DMS 273 treated with DMSO at 0.1 percent for 48 hours (cell line): ENCODE measurements at regions not wholly inside any gene's neighbourhood (a gene's known extent, or its start where the extent isn't known, plus 50 kb on each side); places are given as distances from the start of the nearest gene placed in this dataset.

ENCODE experiments used
- DNase-seq: peaks from one replicate; lab custom pipeline; 2025; lab: John Stamatoyannopoulos, UW

DNA sequence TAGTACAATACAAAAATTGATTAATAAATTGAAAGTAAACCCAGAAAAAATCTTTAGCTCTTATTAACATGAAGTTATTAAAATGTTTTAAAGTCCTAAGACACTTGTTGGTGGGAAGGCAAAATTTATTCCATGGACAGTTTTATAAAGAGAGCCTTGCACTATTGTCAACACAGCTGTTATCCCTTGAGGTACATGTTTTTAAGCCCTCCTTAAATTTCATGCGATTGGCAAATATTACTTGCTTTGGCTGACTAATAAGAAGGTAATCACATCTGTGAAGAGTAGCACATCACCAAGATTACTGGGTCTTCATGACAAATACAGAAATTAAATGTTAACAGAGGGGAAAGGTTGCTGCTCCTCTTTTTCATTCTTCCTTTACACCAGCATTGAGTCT is 611.1 kb downstream of the BRINP3 start:
- no peak for DNase-seq

DNA sequence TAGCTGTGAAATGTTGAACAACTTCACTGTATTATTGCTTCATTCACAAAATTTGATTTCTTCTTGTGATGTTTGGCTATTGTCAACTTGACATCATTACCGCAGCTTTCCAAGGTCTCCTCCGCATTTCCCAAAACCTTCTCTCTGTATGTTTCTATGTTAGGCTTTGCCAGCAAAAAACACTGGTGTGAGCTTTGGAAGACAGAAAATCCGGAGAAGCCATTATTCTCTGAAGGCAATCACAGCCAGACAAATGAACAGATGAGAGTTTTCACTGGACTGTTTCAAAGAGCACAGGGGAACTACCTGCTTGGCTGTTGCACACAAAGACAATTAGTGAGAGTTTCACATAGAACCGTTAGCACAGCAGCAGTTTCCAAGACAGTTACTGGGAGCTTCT is 609.6 kb downstream of the BRINP3 start:
- DNase-seq, result no peak

DNA sequence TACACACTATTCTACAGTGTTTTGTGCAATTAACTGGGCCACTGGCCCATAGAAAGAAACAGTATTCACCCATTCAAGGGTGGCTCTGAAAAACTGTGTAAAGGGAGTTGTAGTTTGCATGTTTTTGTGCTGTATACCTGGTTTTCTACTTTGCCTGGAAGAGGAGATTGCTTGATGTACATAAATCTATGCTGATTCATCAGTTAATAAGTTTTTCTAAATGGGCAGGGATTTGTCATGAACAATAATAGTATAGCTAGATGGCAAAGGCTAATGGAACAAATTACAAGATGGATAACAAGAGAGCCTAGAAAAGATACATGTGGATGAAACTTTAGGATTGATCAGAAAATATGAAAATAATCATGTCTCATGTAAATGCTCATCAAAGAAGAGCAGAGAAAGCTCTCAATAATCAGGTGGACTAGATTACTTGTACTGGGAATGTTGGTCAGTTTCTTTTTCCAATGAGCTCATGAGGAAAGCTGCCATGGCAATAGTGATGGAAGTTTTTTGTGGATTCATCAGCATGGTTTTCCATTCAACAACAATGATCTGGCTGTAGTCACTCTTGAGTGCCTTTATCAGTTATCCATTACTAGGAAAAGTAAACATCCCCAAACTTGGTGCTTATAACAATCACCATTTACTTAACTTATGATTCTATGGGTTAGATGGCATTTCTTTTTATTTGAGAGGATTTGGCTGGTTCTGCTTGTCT is 602.8 kb downstream of the BRINP3 start:
- DNase-seq, result no peak

DNA sequence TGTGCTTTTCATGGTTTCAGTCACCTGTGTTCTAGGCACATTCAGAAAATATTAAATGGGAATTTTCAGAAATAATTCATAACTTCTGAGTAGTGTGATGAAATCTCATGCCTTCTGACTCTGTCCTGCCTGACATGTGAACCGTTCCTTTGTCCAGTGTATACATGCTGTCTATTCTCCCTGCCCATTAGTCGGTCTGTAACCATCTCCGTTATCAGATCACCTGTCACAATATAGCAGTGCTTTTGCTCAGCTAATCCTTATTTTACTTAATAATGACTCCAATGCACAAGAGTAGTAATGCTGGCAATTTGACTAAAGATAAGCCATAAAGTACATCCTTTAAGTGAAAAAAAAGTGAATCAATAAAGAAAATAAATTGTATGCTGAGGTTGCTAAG is 597.5 kb downstream of the BRINP3 start:
- no peak for DNase-seq

DNA sequence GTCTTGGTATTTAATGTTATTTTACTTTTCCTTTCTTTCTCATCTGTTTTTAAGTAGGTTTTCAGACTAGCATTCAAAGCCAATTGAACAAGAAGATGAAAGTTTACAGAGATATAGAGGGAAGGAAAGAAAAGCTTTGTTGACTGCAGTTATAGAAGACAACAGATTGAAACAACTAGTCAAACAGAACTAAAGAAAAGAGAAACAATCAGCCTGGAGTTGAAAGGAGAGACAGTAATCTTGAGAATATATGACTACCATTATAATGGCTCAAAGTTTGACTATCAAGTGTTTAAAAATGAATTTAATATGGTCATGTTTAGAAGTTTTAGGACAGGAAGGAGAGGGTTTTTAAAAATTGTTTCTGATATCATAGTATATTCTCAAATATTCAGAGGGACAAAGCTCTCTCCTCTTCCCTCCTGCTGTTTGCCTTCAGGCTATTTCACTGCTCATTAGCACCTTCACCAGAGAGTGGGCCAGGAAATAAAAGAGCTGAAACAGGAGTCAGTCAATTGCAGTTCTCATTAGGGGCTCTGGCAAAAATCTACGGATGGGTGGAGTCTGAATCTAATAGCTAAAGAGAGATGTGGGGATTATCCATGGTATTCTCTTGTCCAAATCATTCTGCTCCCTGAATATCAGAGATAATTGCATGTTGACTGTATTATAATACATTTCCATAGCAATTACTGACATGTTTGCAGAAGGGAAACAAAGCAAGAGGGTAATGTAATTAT is 577.8 kb downstream of the BRINP3 start:
- DNase-seq, result no peak

DNA sequence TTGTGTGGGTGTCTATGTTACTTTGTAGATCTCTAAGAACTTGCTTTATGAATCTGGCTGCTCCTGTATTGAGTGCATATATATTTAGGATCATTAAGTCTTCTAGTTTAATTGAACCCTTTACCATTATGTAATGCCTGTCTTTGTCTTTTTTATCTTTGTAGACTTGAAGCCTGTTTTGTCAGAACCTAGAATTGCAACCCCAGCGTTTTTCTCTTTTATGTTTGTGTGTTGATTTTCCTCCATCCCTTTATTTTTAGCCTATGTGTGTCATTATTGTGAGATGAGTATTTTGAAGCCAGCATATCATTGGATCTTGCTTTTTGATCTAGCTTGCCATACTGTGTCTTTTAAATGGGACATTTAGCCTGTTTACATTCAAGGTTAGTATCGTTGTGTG is 573.2 kb downstream of the BRINP3 start:
- no peak for DNase-seq

DNA sequence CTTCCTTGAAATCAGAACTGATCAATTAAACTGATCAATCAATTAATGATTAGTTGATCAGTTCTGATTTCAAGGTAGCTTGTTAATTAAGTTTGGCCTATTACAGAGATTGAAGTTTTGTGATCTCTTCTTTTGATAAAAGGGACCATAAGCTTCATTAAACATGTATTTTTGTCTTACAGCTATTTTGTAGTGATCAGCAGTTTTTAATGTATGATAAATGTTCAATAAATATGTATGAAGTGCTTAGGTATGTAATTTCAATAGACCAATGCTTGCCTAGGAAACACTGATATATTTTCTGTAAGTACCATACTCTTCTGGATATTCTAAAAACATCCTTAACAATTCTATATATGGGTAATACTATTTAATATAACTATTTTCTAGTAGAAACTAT is 569.6 kb downstream of the BRINP3 start:
- no peak for DNase-seq

DNA sequence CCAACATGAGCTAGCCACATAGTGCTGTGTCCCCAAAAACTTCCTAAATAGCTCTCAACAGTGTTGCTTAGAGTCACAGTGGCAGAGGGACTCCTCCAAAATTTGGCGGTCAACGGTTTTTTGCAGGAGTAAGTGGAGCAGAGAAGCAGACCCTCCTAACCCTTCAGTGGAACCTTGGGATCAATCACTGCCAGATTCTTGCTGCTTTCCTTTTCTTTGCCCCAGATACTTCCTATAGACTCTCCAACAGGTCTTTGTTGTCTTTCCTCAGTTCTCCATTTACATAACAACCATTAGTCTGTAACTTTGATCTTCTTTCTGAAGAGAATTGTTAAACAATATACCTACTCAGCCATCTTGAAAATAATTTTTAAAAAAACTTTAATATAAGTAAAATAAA is 556.1 kb downstream of the BRINP3 start:
- DNase-seq, result no peak

DNA sequence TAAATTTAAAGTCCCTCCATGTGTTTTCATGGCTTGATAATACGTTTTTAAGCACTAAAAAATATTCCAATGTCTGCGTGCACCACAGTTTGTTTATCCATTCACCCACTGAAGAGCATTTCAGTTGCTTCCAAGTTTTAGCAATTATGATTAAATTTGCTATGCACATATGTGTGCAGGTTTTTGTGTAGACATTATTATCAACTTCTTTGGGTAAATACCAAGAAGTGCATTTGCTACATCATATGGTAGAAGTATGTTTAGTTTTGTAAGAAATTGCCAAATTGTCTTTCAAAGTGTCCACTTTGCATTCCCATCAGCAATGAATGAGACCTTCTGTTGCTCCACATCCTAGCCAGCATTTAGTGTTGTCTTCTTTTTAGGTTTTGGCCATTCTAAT is 550.0 kb downstream of the BRINP3 start:
- DNase-seq, result no peak

DNA sequence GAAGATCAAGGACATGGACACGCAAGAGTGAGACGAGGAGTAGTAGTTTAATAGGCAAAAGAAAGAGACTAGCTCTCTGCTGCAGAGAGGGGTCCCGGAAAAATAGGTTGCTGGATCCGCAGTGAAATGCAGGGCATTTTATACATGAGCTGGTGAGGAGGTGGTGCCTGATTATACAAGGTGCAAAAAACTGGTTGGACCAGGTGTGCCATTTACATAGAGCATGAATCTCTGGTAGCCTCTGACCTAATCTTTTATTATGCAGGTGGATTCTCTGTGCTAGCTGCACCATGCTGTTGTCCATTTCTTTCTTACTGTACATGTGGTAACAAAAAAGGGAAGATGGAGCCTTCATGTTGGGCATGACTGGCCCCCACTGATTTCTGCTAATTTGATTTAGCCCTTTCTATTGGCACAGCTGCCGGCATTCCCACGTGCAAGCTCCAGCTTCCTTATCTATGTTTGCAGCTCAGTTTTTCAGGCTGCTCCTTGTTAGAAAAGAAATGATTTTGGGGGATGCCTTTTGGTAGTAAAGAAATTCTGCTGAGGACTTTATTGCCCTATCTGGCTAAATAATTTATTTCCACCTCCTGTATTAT is 548.1 kb downstream of the BRINP3 start:
- no peak for DNase-seq

DNA sequence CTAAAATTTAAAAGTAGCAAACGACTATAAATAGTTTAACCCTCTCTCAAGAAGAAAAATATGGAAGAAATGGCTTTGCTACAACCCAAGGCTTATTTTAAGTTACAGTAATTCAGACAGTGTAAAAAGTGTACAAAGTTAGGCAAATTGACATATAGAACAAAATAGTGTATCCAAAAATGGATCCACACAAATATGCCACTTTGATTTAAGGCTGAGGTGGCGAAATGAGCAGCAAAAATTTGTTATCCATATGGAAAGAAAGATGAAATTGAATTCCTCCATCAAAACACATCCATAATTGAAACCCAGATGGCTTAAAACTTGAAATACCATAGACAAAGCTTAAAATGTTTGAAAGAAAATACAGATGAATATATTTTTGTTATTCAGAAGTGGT is 540.8 kb downstream of the BRINP3 start:
- no peak for DNase-seq

DNA sequence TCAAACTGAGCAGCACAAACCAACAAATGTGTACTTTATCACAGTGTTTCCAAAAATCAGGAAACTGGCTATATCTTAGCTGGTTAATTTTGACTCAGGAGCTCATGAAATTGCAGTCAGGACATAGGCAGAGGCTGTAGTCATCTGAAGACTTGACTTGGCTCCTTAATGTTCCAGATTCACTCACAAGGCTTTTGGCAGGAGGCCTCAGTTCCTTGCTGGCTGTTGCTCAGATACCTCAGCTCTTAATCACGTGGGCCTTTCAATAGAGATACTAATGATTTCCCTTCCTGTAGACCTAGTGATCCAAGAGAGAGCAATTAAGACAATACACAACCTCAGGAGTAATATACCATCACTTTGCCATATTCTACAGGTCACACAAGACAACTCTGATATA is 537.7 kb downstream of the BRINP3 start:
- no peak for DNase-seq

DNA sequence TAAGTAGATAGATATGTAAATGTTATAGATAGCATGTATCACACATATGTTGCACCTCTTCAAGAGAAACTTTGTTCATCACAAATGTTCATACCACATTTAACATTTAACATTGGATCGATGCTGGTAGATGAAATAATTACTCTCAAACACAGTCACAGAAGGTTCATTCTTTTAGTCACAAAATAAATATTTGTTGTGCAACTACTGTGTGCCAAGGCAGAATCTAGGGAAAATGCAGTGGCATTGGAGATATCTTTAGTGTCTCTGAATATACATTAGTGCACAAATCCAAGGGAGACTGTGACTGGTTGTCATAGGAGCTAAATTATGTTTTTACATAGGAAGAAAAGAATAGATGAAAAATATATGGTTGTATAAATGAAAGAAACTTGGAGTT is 535.7 kb downstream of the BRINP3 start:
- DNase-seq, result no peak

DNA sequence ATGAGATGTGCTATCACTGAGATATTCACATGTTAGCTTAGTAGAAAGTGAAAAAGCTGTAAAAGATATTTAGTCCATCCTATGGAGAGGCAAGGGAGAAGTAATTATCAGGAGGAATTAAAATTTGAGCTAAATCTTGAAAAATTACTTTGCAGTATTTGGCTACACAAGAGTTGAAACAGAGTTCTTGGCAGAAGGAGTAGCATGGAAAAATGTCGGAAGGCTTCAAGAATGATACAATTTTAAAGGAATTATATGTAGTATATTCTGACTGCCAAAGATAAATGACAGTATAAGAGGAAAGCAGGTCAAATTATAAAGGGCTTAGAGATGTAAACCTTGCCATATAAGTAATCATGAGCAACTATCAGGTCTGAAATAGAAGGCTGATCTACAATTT is 518.9 kb downstream of the BRINP3 start:
- no peak for DNase-seq

DNA sequence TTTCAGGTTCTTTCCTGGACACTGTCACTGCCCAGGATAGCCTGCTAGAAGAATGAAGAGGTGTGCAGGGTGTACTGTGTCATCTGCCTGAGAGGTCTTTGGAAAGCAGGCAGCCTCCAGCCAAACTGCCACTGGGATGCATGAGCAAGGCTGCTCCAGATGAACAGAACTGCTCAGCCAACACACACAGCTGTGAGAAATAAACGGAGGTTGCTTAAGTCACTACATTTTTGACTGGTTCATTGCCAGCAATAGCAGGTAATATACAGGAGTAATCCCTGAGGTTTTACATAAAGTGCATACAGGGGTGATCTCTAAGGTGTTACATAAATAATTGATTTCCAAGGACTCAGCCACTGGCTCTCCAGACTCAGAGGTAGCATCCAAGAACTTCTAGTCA is 516.9 kb downstream of the BRINP3 start:
- DNase-seq, result no peak

DNA sequence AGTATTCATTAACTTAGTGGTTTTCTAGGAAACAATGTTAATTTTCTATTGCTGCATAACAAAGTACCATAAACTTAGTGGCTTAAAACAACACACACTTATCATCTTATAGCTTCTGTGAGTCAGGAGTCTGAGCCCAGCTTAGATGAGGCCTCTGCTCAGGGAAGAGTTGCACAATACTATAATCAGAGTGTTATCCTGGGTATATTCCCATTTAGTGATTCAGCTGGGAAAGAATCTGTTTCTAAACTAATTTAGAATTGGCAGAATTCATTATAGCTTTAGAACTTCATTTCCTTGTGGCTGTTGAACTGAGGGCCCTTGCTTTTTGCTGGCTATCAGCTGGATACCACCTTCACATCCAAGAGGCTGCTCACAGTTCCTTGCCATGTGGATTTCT is 515.5 kb downstream of the BRINP3 start:
- DNase-seq, result no peak

DNA sequence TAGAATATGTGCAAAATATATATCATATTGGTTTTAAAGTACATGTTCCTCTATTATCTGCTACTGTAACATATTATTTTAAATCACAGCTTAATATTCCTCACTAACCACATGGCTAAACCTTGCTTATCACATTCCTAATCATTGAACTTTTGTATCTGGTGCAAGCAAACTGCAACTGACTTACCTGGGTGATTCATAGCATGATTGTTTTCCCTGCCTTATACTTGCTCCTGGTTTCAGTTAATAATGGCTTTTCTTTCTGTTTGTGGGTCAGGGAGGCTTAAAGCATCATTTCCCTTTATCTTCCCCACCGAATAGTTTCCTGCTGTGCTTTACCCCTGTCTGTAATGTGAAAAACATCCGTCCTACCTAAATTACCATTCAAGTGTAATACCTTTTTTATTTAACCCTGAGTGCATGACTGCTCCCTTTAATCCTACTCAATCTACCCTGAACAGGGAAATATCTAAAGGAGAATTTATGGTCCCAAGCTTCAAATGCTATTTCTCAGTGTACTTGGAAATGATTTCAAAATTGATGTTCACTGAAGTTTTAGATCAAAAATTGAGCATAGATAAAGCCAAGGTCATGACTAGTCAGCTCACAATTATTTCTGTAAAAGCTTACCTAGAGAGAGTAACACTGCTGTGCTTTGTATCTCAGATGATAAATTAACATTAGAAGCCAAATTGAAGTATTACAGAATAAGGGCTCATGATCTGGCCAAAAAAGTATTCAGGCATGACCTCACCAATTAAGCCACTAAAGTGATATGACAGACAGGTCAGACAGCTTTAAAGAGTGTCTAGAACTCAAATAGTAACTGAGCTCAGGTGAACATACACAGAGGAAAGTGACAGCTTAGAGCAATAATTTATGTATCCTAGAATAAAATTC is 507.1 kb downstream of the BRINP3 start:
- no peak for DNase-seq

DNA sequence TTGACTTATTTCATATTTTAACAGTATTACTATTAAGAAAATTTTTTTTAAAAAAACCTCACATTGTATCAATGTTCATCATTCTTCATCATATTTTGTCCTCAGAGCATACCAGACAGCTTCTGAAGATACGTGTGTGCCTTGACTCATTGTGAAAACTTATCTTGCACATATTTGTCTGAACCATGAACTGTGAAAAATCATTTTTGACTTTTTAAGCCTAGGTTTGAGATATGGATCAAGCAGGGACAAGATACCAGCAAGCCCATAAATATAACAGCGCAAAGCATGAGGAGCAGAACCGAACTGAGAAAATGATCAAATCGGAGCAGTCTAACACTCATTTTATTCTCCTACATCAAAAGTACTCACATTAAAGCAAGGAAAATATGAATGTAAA is 506.0 kb downstream of the BRINP3 start:
- DNase-seq, result no peak

DNA sequence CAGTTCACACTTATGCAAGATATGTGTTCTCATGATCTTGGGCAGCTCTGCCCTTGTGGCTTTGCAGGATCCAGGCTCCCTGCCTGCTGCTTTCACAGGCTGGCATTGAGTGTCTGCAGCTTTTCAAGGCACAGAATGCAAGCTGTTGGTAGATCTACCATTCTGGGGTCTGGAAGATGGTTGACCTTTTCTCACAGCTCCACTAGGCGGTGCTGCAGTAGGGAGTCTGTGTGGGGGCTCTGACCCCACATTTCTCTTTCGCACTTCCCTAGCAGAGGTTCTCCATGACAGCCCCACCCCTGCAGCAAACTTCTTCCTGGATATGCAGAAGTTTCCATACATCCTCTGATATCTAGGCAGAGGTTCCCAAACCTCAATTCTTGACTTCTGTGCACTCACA is 500.5 kb downstream of the BRINP3 start:
- DNase-seq, result no peak

DNA sequence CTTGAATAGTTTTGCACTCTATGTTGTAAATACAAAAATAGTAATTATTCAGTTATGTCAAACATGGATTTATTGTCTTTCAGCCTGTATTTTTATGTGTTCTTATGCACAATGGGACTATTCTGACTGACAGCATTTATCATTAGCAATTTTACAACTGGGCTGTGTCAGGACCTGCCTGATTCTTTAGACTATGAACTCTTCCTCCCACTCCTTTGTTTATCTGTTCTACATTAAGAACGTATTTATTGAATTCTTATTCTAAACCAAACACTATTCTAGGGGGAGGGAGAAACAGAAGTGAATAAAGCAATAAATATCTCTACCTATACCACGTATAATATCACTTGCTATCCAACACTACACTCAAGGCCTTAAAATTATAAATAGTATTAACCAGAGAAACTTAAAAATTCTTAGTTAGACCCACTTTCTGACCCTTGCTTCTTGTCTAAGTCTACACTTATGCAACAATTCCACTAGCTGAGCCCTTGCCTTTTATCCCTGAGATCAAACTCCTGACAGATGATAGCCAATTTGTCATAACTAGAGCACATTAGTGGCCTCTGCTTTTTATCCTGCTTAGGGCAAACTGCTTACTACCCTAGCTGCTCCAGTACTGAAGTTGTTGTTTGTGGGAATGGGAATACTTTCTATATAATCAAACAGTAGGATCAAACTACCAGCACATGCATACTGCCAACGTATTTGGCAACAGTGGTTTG is 494.3 kb downstream of the BRINP3 start:
- no peak for DNase-seq

DNA sequence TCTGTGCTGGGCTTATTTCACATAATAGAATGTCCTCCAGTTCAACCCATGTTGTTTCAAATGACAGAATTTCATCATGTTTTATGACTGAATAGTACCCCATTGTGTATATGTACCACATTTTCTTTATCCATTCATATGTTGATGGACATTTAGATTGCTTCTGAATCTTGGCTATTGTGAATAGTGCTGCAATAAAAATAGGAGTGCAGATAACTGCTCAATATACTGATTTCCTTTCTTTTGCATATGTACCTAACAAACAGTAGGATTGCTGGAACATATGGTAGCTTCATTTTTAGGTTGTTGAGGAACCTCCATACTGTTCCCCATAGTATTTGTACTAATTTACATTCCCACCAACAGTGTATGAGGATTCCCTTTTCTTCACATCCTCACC is 491.1 kb downstream of the BRINP3 start:
- no peak for DNase-seq

DNA sequence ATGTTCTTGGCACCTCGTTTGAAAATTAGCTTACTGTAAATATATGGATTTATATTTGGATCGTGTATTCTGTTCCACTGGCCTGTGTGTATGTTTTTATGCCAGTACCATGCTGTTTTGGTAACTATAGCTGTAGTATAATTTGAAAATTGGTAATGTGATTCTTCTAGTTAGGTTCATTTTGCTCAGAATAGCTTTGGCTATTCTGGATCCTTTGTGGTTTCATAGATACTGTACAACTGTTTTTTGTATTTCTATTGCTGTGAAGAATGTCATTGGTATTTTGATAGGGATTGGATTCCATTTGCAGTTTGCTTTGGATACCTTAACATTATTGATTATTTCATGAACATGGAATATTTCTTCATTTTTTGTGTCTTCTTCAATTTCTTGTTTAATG is 490.2 kb downstream of the BRINP3 start:
- DNase-seq, result no peak
